HepG2 (cell line): ENCODE measurements at regions not wholly inside any gene's neighbourhood (a gene's known extent, or its start where the extent isn't known, plus 50 kb on each side); places are given as distances from the start of the nearest gene placed in this dataset.

ENCODE experiments used
- FOXM1 ChIP-seq: sonication (generic); formaldehyde crosslinking; IDR thresholded peaks from 2 replicates; pipeline ENCODE4 v1.5.0; 2020; ENCODE audit warnings: missing genetic modification reagents
- HIVEP1 ChIP-seq: sonication (generic); formaldehyde crosslinking; IDR thresholded peaks from 2 replicates; pipeline ENCODE4 v1.4.0; 2020; ENCODE audit warnings: mild to moderate bottlenecking, missing genetic modification reagents
- MED13 ChIP-seq: sonication (generic); formaldehyde crosslinking; IDR thresholded peaks from 2 replicates; pipeline ENCODE4 v1.5.0; 2020; ENCODE audit warnings: missing genetic modification reagents
- POLR2A ChIP-seq, 2 experiments: IDR thresholded peaks; 2 replicates each; pipeline ENCODE4 v1.6.1; 2011; ENCODE audit warnings: low read depth in 2 of 2, low read length in 2 of 2, mild to moderate bottlenecking in 1 of 2, moderate library complexity in 1 of 2; ENCODE audit not compliant: insufficient read depth in 1 of 2
- ZNF562 ChIP-seq: sonication (generic); formaldehyde crosslinking; IDR thresholded peaks from 2 replicates; pipeline ENCODE4 v1.8.0; 2022; ENCODE audit warnings: missing genetic modification reagents, borderline replicate concordance
- ZSCAN30 ChIP-seq: sonication (generic); formaldehyde crosslinking; IDR thresholded peaks from 2 replicates; pipeline ENCODE4 v1.5.0; 2020; ENCODE audit warnings: mild to moderate bottlenecking, missing genetic modification reagents
- TF ChIP-seq, protein P1 (sequence below): sonication (generic); formaldehyde crosslinking; IDR thresholded peaks from 2 replicates; pipeline ENCODE4 v1.5.0; 2020; ENCODE audit warnings: mild to moderate bottlenecking, missing genetic modification reagents, moderate library complexity

DNA sequence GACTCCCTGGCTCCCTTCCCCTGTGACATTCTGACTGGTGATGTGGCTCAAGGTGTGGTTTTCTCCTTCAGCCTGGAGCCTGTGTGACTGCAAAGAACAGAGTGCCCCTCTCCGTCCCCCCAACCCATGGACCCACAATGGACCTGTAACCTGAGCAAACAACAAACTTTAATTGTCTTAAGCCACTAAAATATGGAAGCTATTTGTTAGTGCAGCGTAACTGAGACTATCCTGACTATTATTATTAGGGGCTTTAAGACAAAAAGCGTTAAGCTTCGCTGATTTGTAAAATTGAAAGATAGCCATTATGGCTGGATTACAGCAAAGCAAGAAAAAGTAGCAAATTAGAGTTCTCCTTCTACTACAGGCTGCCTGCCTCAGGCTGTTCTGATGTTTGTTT, 426.9 kb downstream of the STK39 start:
- TF ChIP-seq ZSCAN30 (CRISPR knock-in tag): no peak
- no peak for TF ChIP-seq MED13 (CRISPR knock-in tag)
- no peak for TF ChIP-seq HIVEP1 (CRISPR knock-in tag)
- no peak for TF ChIP-seq FOXM1
- TF ChIP-seq, protein P1, sequence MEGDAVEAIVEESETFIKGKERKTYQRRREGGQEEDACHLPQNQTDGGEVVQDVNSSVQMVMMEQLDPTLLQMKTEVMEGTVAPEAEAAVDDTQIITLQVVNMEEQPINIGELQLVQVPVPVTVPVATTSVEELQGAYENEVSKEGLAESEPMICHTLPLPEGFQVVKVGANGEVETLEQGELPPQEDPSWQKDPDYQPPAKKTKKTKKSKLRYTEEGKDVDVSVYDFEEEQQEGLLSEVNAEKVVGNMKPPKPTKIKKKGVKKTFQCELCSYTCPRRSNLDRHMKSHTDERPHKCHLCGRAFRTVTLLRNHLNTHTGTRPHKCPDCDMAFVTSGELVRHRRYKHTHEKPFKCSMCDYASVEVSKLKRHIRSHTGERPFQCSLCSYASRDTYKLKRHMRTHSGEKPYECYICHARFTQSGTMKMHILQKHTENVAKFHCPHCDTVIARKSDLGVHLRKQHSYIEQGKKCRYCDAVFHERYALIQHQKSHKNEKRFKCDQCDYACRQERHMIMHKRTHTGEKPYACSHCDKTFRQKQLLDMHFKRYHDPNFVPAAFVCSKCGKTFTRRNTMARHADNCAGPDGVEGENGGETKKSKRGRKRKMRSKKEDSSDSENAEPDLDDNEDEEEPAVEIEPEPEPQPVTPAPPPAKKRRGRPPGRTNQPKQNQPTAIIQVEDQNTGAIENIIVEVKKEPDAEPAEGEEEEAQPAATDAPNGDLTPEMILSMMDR: no peak
- TF ChIP-seq ZNF562: no peak
- no peak for TF ChIP-seq POLR2A (IDR thresholded peaks at IDR 0.05; ENCODE audit: insufficient read depth in 1 of 2, low read depth in 2 of 2, low read length in 2 of 2)
